IPS-20b (cell line): ENCODE measurements at regions not wholly inside any gene's neighbourhood (a gene's known extent, or its start where the extent isn't known, plus 50 kb on each side); places are given as distances from the start of the nearest gene placed in this dataset.

Source experiments
- H3K27ac ChIP-seq: one replicate; pipeline ENCODE4 v1.5.1; 2013; ENCODE audit warnings: low read length
- H3K27me3 ChIP-seq: 2 replicates; pipeline ENCODE4 v1.6.1; 2013; ENCODE audit warnings: mild to moderate bottlenecking, low read length, inconsistent platforms; ENCODE audit not compliant: insufficient read depth
- H3K36me3 ChIP-seq: 2 replicates; pipeline ENCODE4 v1.6.1; 2013; ENCODE audit warnings: low read depth, mild to moderate bottlenecking, inconsistent platforms, low read length, moderate library complexity; ENCODE audit not compliant: insufficient read depth
- H3K4me1 ChIP-seq: 2 replicates; pipeline ENCODE4 v1.6.1; 2013; ENCODE audit warnings: mild to moderate bottlenecking, control low read depth, inconsistent platforms, low read length, moderate library complexity; ENCODE audit not compliant: insufficient read depth
- H3K4me3 ChIP-seq: 2 replicates; pipeline ENCODE4 v1.5.1; 2013; ENCODE audit warnings: mild to moderate bottlenecking, low read length, inconsistent platforms
- H3K9ac ChIP-seq: 2 replicates; pipeline ENCODE4 v1.6.1; 2013; ENCODE audit warnings: low read depth, mild to moderate bottlenecking, inconsistent platforms, low read length, moderate library complexity
- H3K9me3 ChIP-seq: 2 replicates; pipeline ENCODE4 v1.6.1; 2013; ENCODE audit warnings: mild to moderate bottlenecking, low read depth, low read length, inconsistent platforms; ENCODE audit not compliant: insufficient read depth

DNA sequence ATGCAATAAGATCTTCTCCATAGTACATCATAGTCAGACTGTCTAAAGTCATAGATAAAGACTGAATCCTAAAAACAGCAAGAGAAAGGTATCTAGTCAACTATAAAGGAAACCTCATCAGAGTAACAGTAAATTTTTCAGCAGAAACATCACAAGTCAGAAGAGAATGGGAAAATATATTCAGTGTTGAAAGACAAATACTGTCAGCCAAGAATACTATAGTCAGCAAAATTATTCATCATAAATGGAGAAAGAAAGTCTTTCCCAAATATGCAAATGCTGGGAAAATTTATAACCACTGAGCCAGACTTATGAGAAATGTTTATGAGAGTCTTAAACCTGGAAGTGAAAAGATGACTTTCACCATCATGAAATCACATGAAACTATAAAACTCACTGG lies 136.7 kb downstream of the KDR start:
- no peak overlapping the region for H3K4me3 ChIP-seq
- H3K36me3 ChIP-seq, result no peaks in the 10 kb centered on the region

DNA sequence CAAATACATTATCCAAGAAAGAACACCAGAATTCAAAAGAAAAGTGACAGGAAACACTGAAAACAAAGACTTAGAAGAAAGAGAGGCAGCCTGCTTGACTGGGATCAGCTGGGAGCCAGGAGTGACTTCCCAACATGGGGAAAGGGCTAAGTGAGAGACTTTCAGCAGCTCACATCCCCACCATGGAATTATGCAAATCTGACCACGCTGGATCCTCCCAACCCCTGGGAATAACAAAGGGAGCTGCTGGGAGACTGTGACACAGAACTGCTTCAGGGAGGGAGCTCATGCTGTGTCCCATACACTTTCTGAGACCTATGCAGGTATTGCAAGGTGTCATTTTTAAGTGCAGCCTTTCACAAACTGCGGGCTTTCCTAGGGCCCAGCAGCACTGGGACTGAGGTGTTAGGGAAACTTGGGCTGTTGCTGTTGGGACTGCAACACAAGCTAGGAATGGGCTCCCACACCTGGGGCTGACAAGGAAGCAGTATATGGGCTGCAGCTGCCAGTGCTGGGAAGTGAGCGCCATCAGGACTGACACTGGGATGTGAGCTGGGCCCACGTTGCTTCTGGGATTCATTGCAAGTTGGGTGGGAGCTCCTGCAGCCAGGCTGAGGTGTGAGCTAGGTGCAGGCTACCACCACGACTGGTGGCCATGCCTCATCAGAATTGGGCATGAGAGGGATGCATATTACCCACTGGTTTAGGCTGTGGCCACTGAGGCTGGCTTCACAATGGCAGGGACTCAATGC lies 139.1 kb downstream of the KDR start:
- peak overlapping the region; percentile 46; the same call in 1 of the 2 replicates for H3K9ac ChIP-seq

More for the DNA sequence above, 136.7 kb downstream of the KDR start:
- H3K27me3 ChIP-seq, result no peaks in the 10 kb centered on the region
- H3K27ac ChIP-seq, result no peak overlapping the region
- H3K9ac ChIP-seq, result no peak overlapping the region
- H3K4me1 ChIP-seq, result peaks cover 13% of the 10 kb centered on the region
- H3K9me3 ChIP-seq, result no peaks in the 10 kb centered on the region; the same call in 1 of the 2 replicates

DNA sequence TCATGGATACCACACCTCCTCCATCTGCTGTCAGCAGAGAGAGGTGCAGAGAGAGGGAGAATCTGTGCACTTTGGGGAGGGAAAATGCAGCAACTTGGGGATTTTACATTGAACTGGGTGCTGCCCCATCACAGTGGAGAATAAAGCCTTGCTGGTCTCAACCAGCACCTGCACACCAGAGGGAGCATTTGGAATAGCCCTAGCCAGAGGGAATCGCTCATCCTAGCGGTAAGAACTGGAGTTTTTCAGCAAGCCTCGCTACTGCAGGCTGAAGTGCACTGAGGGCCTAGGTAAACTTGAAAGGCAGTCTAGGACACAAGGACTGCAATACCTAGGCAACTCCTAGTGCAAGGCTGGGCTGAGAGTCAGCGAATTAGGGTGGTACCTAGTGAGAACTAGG lies 148.7 kb downstream of the KDR start:
- Histone ChIP-seq H3K36me3 (no peaks in the 10 kb centered on the region), H3K4me1 (0 out of 2 replicates have a peak, but pooled peaks cover 3% of the 10 kb centered on the region), H3K27me3 (no peaks in the 10 kb centered on the region), H3K27ac (no peak overlapping the region), H3K4me3 (no peak overlapping the region), H3K9me3 (no peaks in the 10 kb centered on the region), H3K9ac (no peak overlapping the region)

More for the DNA sequence above, 139.1 kb downstream of the KDR start:
- peak overlapping the region; percentile 73 for H3K27ac ChIP-seq
- H3K9me3 ChIP-seq, result no peaks in the 10 kb centered on the region; the same call in 1 of the 2 replicates
- no peak overlapping the region for H3K4me3 ChIP-seq
- H3K36me3 ChIP-seq, result no peaks in the 10 kb centered on the region
- H3K4me1 ChIP-seq, result peaks cover 13% of the 10 kb centered on the region
- no peaks in the 10 kb centered on the region for H3K27me3 ChIP-seq

DNA sequence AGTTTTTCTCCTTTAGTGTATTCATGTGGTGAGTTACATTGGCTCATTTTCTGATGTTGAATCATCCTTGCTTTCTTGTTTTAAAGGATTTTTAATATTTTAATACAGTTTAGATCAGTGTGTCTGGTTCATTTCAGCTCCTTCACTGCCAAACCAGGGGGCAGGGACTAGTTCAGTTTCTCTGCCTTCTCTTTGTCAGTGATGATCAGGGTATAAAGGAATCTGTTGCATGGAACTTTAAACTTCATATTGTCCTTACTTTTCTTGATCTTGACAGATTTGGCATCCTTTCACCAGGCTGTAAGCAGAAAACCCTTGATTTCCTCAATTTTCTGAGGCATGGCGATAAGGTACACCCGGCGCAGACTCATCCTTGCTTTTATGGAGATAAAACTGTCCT lies 149.4 kb downstream of the KDR start:
- Histone ChIP-seq H3K9ac (no peak overlapping the region), H3K4me1 (0 out of 2 replicates have a peak, but pooled peaks cover 3% of the 10 kb centered on the region), H3K4me3 (no peak overlapping the region), H3K9me3 (no peaks in the 10 kb centered on the region), H3K27me3 (no peaks in the 10 kb centered on the region), H3K36me3 (no peaks in the 10 kb centered on the region), H3K27ac (no peak overlapping the region)

DNA sequence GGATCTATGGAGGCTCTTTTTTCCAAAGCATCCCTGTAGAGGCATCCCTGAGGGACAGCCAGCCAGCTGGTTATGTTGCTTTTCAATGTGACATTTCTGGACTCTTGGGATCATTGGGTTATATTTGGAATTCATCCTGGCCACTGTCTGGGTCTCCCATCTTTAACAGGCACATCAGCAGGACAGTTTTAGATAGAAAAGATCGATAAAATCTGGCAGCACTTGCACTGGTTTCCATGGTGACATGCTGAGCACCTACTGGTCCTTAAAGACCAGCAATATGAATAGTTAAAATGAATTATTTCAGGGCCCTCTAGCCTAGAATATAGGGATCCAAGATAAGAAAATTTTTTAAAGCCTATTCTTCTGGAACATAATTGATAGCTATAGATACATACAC lies 151.6 kb downstream of the KDR start:
- Histone ChIP-seq H3K9ac (no peak overlapping the region), H3K4me3 (no peak overlapping the region), H3K36me3 (no peaks in the 10 kb centered on the region), H3K27me3 (no peaks in the 10 kb centered on the region), H3K4me1 (0 out of 2 replicates have a peak, but pooled peaks cover 3% of the 10 kb centered on the region), H3K9me3 (no peaks in the 10 kb centered on the region), H3K27ac (no peak overlapping the region)

DNA sequence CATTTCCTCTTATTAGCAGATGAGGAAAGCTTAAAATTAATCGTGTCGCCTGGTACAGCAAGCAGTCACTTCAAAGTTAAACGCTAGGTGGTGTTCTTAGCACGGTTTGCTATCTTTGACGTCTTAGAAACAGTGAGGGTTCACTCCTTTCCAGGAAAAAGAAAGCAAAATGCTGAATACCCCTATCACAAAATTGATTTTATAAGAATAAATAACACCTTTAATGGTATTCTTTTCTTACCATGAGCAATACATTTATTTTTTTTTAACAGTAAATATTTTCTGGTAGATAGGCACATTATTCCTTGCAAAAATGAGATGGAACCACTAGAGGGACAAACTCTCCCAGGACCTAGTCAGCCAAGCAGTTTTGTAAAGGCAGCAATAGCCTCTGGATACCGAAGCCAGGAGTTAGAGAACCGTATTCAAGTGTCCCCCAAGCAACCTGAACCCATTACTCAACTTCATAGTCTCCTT lies 153.9 kb downstream of the KDR start:
- Histone ChIP-seq H3K9me3 (no peaks in the 10 kb centered on the region), H3K4me3 (no peak overlapping the region), H3K27me3 (no peaks in the 10 kb centered on the region), H3K9ac (no peak overlapping the region), H3K36me3 (no peaks in the 10 kb centered on the region), H3K4me1 (0 out of 2 replicates have a peak, but pooled peaks cover 3% of the 10 kb centered on the region), H3K27ac (no peak overlapping the region)

DNA sequence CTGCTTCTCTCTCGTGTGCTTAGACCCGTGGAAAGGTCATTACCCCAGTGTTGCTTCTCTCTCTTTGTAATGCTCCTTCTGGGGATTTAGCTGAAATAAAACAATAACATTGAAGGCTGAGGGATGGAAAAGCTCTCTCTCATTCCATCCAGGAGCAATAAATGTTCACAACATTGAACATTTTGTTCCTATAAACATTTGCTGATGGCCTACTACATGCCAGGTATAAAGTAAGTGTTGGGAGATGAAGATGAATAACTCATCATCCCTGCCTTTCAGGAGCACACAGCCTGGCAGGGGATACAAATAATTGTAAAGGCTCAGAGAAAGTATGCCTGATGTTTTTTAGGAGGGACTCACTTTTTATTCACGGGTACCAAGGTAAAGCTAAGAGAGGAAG lies 158.1 kb downstream of the KDR start:
- H3K27me3 ChIP-seq, result no peaks in the 10 kb centered on the region
- no peak overlapping the region for H3K27ac ChIP-seq
- H3K9ac ChIP-seq, result no peak overlapping the region
- no peaks in the 10 kb centered on the region for H3K36me3 ChIP-seq
- H3K4me1 ChIP-seq, result 0 out of 2 replicates have a peak, but pooled peaks cover 3% of the 10 kb centered on the region
- H3K9me3 ChIP-seq, result no peaks in the 10 kb centered on the region
- H3K4me3 ChIP-seq, result no peak overlapping the region

DNA sequence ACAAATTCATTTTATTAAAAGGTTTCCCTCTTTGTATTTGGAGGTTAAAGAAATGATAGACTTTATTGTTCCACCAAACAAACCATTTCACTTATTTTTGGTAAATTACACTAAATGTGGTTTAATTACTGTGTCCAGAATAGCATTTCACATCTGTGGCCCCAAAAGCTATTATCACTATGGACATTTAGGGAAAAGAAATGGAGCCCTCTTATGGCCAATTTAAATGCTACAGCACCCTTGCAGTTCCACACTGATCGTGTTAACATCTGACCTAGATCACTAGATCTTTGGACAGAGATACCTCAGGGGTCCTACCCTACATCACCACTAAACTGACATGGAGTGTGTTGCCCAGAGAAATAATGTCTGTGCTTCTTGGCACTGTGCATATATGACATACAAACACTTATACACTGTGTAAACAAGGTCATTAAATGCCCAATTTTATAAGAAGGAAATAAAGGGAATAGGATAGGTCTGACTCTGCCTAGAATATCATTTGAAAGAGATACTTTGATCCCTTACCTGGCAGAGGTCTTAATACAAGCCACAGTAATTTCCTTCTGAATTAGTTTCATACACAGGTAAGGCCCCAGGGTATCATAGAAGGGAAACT lies 163.9 kb downstream of the KDR start:
- Histone ChIP-seq H3K27me3 (no peaks in the 10 kb centered on the region), H3K4me3 (no peak overlapping the region), H3K36me3 (no peaks in the 10 kb centered on the region), H3K9ac (no peak overlapping the region), H3K27ac (no peak overlapping the region), H3K9me3 (no peaks in the 10 kb centered on the region; the same call in 1 of the 2 replicates), H3K4me1 (no peaks in the 10 kb centered on the region)

DNA sequence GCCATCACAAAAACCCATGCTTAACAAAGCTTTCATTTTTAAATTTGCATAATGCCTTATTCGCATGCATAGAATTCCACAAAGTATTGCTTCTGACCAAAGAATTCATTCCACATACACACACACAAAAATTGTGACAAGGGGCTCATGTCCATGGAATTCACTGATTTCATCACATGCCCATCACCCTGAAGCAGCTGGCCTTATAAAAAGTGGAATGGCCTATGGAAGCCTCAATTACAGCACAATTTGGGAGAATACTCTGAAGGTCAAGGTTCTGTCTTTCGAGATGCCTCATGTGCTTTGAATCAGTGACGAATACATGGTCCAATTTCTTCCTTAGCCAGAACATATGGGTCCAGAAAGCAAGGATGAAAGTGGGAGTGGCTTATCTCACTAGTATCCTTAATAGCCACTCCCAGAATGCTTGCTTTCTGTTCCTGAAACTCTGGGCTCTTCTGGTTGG lies 165.7 kb downstream of the KDR start:
- no peaks in the 10 kb centered on the region for H3K36me3 ChIP-seq
- no peak overlapping the region for H3K27ac ChIP-seq
- no peaks in the 10 kb centered on the region for H3K27me3 ChIP-seq
- H3K4me1 ChIP-seq, result no peaks in the 10 kb centered on the region
- H3K4me3 ChIP-seq, result no peak overlapping the region
- H3K9ac ChIP-seq, result no peak overlapping the region
- no peaks in the 10 kb centered on the region; the same call in 1 of the 2 replicates for H3K9me3 ChIP-seq

DNA sequence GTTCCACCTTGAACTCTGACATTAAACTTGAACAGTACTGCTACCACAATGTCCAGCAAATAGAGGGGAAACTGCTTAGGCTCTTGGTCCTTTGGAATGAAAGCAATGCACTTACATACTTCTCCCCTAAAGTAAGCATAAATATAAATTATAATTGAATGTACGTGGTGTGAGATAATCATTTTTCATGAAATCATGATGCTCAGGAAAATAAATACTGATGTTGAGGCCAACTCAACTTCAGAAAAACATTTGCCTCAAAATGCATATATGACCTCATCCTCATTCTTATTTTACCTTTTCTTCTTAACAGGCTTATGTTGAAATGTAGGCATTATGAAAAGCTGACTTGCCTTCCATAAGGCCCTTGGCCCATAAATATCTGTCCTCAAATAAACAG lies 166.3 kb downstream of the KDR start:
- Histone ChIP-seq H3K4me3 (no peak overlapping the region), H3K9ac (no peak overlapping the region), H3K27me3 (no peaks in the 10 kb centered on the region), H3K9me3 (no peaks in the 10 kb centered on the region; the same call in 1 of the 2 replicates), H3K4me1 (no peaks in the 10 kb centered on the region), H3K36me3 (no peaks in the 10 kb centered on the region), H3K27ac (no peak overlapping the region)

DNA sequence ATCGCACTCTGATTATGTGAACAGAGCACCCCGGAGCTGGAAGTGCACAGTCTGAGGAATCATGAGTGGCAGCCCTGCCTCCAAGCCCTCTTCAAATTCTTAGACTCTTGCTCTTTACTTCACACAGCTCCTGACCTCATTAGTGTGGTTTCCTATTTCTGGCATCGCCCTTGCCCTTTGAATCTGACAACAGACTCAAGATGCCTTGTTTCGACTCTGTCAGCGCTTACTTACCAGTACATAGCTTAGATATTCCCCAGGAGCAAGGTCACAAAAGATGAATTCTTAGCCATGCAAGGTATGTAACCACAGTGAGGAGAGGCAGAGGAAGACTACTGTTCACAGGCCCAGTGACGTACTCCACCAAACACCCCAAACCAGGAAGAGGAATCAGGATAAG lies 167.2 kb downstream of the KDR start:
- H3K9ac ChIP-seq, result no peak overlapping the region
- H3K36me3 ChIP-seq, result no peaks in the 10 kb centered on the region
- no peak overlapping the region for H3K4me3 ChIP-seq
- H3K9me3 ChIP-seq, result no peaks in the 10 kb centered on the region; the same call in 1 of the 2 replicates
- no peaks in the 10 kb centered on the region for H3K4me1 ChIP-seq
- no peak overlapping the region for H3K27ac ChIP-seq
- H3K27me3 ChIP-seq, result no peaks in the 10 kb centered on the region
